ENCODE measurements at regions not wholly inside any gene's neighbourhood (a gene's known extent, or its start where the extent isn't known, plus 50 kb on each side); places are given as distances from the start of the nearest gene placed in this dataset.

DNA sequence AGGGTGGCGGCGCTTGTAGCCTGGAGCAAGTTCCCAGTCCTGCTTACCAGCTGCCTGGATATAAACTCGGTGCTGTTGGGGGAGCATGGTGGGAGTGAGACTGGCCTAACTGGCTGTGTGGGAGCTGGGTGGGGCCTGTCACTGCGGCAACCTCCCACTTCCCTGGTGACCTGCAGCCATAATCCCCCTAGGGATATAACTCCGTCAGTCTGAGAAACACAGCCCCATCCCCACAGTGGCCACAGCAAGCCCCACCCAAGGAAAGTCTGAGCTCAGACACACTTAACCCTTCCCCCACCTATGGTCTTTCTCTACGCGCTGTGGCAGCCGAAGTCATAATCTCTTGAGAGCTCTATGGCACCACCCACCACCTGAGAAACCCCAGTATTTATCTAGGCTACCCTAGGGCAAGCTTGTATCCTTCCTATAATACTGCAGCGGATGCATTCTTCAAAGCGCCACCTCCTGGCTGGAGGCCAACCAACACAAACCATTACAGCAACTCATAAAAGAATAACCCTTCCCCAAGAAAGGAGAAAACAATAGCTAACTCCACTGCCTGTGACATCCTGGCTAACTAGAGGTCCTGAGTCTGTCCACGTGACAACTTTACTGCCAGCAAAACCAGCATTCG, 57.4 kb downstream of the ZNF648 start:
- Histone ChIP-seq H3K36me3 (ENCODE audit: control insufficient read depth, insufficient read depth, low read length) (no peaks in the 10 kb centered on the region), H3K4me3 (ENCODE audit: low read length) (no peak overlapping the region), H3K9me3 (ENCODE audit: control insufficient read depth, low read depth, low read length) (no peaks in the 10 kb centered on the region), H3K4me1 (ENCODE audit: control insufficient read depth, insufficient read depth, low read length) (no peaks in the 10 kb centered on the region), H3K27me3 (ENCODE audit: control insufficient read depth, insufficient read depth, low read length) (no peaks in the 10 kb centered on the region), H3K27ac (ENCODE audit: low read length) (no peak overlapping the region)
- no CpG with 5 or more reads among the region's 12 CpGs for WGBS (ENCODE audit: insufficient coverage, low lambda C conversion rate)
- DNase-seq, result no peak

DNA sequence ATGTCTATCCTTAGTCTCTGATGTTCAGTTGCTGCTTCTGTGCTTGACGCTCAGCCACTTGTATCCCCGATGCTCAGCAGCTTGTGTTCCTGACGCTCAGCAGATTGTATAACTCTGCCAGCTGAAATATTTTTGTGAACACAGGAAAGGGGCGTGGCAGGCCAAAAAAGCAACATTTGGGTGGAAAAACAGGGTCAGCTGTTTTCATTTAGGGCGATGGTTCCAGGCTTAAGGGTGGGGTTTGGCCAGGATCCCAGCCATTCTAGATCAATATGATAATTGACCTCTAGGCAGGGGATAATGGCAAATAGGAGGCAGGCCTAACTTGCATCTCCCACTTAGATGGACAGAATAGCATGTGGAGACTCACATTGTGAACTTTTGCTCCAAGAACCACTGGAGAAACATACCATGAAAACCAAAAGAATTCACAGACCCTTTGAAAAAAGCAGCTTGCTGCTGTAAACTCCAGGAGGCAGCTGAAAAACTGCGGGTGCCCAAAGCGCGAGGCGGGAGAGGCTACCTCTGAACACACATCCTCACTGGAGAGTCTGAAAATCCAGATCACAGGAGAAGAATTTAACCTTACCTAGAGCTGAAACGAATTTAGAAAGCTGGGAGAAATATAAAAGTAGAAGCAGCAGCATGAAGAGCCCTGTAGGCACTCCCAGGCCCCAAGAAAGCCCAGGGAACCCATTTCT, 58.3 kb downstream of the ZNF648 start:
- H3K4me1 ChIP-seq (ENCODE audit: control insufficient read depth, insufficient read depth, low read length), result no peaks in the 10 kb centered on the region
- H3K4me3 ChIP-seq (ENCODE audit: low read length), result no peak overlapping the region
- H3K27ac ChIP-seq (ENCODE audit: low read length), result no peak overlapping the region
- 90% methylated on average over 3 of the region's 10 CpGs for WGBS (ENCODE audit: insufficient coverage, low lambda C conversion rate)
- H3K36me3 ChIP-seq (ENCODE audit: control insufficient read depth, insufficient read depth, low read length), result no peaks in the 10 kb centered on the region
- DNase-seq, result no peak
- no peaks in the 10 kb centered on the region for H3K27me3 ChIP-seq (ENCODE audit: control insufficient read depth, insufficient read depth, low read length)
- H3K9me3 ChIP-seq (ENCODE audit: control insufficient read depth, low read depth, low read length), result no peaks in the 10 kb centered on the region

DNA sequence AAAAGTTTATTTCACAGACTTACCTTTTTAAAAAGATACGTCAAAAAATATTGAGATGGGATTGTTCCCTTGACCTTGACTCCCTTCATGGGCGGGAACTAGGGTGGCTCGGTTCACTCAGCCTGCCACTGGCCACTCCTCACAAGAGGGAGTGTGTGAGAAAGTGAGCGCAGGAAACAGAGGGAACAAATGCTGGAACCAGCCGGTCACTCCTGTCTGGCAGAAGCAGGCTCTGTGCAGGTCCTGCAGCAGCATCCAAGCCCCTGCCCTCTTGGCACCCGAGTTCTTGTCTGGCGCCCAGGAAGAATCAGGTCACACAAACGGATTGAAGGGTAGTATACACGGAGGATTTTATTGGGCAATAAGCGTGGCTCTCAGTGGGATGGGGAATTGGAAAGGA, 58.9 kb downstream of the ZNF648 start:
- Histone ChIP-seq H3K36me3 (ENCODE audit: control insufficient read depth, insufficient read depth, low read length) (no peaks in the 10 kb centered on the region), H3K4me3 (ENCODE audit: low read length) (no peak overlapping the region), H3K9me3 (ENCODE audit: control insufficient read depth, low read depth, low read length) (no peaks in the 10 kb centered on the region), H3K4me1 (ENCODE audit: control insufficient read depth, insufficient read depth, low read length) (no peaks in the 10 kb centered on the region), H3K27me3 (ENCODE audit: control insufficient read depth, insufficient read depth, low read length) (no peaks in the 10 kb centered on the region), H3K27ac (ENCODE audit: low read length) (no peak overlapping the region)
- no peak for DNase-seq
- no CpG with 5 or more reads among the region's 10 CpGs for WGBS (ENCODE audit: insufficient coverage, low lambda C conversion rate)

DNA sequence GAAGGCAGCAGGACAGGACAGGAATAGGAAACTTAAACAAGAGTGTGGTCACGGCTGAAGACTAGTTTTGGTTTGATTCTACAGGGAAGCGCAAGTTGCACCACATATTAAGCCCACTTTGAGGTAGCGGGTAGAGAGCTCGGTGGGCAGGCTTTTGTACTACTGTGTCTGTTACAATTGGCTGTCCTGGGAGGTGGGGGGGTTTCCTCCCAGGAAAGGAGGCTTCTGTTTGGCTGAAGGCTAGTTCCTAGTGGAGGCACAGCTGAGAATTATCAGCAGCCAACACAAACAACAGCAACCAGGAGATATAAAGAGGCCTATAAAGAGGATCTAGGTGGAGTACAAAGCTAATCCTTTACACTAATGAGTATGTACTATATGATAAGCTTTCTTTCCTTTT, 62.7 kb downstream of the ZNF648 start:
- no peaks in the 10 kb centered on the region for H3K4me1 ChIP-seq (ENCODE audit: control insufficient read depth, insufficient read depth, low read length)
- no peaks in the 10 kb centered on the region for H3K27me3 ChIP-seq (ENCODE audit: control insufficient read depth, insufficient read depth, low read length)
- H3K27ac ChIP-seq (ENCODE audit: low read length), result no peak overlapping the region
- no CpG with 5 or more reads among the region's 4 CpGs for WGBS (ENCODE audit: insufficient coverage, low lambda C conversion rate)
- no peaks in the 10 kb centered on the region for H3K9me3 ChIP-seq (ENCODE audit: control insufficient read depth, low read depth, low read length)
- no peaks in the 10 kb centered on the region for H3K36me3 ChIP-seq (ENCODE audit: control insufficient read depth, insufficient read depth, low read length)
- DNase-seq, result no peak
- no peak overlapping the region for H3K4me3 ChIP-seq (ENCODE audit: low read length)

DNA sequence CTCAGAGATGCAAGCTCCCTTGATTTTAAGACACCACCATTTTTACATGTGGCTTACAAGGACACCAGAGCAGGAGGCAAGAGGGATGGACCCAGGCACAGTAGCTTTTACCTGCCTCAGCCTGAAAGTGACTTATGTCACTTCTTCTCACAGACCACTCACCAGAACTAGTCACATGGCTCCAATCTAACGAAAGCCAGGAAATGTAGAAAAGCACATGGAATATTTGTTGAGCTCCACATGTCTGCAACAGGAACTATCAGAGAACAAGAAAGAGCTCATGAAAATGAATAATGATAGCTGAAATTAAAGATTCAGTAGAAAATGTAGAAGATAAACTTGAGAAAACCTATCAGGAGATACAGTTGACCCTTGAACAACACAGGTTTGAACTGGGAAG, 69.4 kb downstream of the ZNF648 start:
- no peak overlapping the region for H3K27ac ChIP-seq (ENCODE audit: low read length)
- no peaks in the 10 kb centered on the region for H3K9me3 ChIP-seq (ENCODE audit: control insufficient read depth, low read depth, low read length)
- H3K4me1 ChIP-seq (ENCODE audit: control insufficient read depth, insufficient read depth, low read length), result peaks cover 2% of the 10 kb centered on the region
- no peak overlapping the region for H3K4me3 ChIP-seq (ENCODE audit: low read length)
- no peak for DNase-seq
- WGBS (ENCODE audit: insufficient coverage, low lambda C conversion rate), result 80% methylated on average over 1 of the region's 1 CpG
- H3K27me3 ChIP-seq (ENCODE audit: control insufficient read depth, insufficient read depth, low read length), result no peaks in the 10 kb centered on the region
- no peaks in the 10 kb centered on the region for H3K36me3 ChIP-seq (ENCODE audit: control insufficient read depth, insufficient read depth, low read length)

DNA sequence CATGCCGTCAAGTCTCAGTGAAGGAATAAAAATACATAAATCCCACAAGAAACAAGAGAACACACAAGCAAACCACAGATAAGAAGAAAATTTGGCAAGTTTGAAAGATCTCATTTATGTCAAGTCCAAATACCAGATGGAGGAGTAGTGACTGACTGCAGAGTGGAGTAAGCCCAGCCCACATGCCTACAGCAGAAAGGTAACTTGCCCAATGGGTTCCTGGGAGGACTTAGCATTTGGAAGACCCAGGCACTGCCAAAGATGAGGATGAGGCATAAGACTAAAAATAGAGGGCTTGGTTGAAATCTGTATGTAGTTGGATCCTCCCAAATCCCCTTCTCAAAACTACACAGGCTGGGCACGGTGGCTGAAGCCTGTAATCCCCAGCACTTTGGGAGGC, 70.8 kb downstream of the ZNF648 start:
- no peaks in the 10 kb centered on the region for H3K36me3 ChIP-seq (ENCODE audit: control insufficient read depth, insufficient read depth, low read length)
- WGBS (ENCODE audit: insufficient coverage, low lambda C conversion rate), result no CpG with 5 or more reads among the region's 2 CpGs
- H3K4me3 ChIP-seq (ENCODE audit: low read length), result no peak overlapping the region
- H3K27me3 ChIP-seq (ENCODE audit: control insufficient read depth, insufficient read depth, low read length), result no peaks in the 10 kb centered on the region
- peaks cover 7% of the 10 kb centered on the region for H3K4me1 ChIP-seq (ENCODE audit: control insufficient read depth, insufficient read depth, low read length)
- no peak for DNase-seq
- H3K27ac ChIP-seq (ENCODE audit: low read length), result no peak overlapping the region
- no peaks in the 10 kb centered on the region for H3K9me3 ChIP-seq (ENCODE audit: control insufficient read depth, low read depth, low read length)

DNA sequence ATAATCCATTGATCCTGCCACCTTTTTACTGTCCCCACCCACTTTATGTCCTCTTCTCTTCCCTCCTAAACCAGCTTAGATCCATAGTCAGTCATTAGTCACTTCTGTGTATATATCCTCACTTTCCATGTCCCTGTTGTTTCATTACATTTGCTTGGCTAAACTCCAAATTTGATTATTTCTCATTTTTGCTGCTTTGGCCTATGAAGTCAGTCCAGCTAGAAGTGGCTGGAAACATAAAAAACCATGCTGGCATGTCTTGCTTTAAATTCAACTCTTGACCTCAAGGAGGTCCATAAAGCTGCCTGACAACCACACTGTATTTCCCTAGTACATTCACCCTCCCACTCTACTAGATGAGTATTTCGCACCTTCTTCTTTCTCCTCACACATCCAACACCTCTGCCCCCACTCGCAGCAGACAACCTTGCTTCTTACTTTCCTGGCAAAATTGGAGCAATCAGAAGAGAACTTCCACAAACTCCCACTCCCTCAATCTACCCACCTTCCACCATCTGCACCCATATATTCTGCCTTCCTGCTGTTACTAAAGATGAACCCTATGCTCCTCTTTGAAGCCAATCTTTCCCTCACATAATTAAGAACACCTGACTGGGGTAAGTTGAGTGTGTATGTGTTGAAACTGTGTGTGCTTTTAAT, 72.1 kb downstream of the ZNF648 start:
- Histone ChIP-seq H3K4me3 (ENCODE audit: low read length) (no peak overlapping the region), H3K9me3 (ENCODE audit: control insufficient read depth, low read depth, low read length) (no peaks in the 10 kb centered on the region), H3K27ac (ENCODE audit: low read length) (no peak overlapping the region), H3K27me3 (ENCODE audit: control insufficient read depth, insufficient read depth, low read length) (no peaks in the 10 kb centered on the region), H3K36me3 (ENCODE audit: control insufficient read depth, insufficient read depth, low read length) (no peaks in the 10 kb centered on the region), H3K4me1 (ENCODE audit: control insufficient read depth, insufficient read depth, low read length) (peaks cover 7% of the 10 kb centered on the region)
- WGBS (ENCODE audit: insufficient coverage, low lambda C conversion rate), result no CpG with 5 or more reads among the region's 2 CpGs
- no peak for DNase-seq

DNA sequence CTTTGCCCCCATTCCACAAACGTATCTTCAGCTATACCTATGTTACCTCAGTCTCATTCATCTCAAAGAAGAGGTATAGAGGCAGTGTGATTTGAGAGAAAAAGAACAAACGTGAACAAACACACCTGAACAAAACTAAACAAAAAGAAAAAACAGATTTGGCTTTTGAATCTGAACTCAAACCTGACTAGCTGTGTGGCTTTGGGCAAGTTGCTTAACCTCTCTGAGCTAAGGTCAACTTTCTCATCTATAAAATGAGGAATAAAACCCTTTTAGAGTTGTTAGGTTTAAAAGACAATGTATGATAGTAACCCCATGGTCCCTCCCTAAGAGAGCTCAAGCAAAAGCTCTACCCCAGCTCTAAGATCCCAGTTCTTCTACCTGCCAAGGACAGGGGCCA, 73.5 kb downstream of the ZNF648 start:
- Histone ChIP-seq H3K27me3 (ENCODE audit: control insufficient read depth, insufficient read depth, low read length) (no peaks in the 10 kb centered on the region), H3K4me1 (ENCODE audit: control insufficient read depth, insufficient read depth, low read length) (peaks cover 7% of the 10 kb centered on the region), H3K27ac (ENCODE audit: low read length) (no peak overlapping the region), H3K36me3 (ENCODE audit: control insufficient read depth, insufficient read depth, low read length) (no peaks in the 10 kb centered on the region), H3K9me3 (ENCODE audit: control insufficient read depth, low read depth, low read length) (no peaks in the 10 kb centered on the region), H3K4me3 (ENCODE audit: low read length) (no peak overlapping the region)
- WGBS (ENCODE audit: insufficient coverage, low lambda C conversion rate), result 86% methylated on average over 1 of the region's 2 CpGs
- no peak for DNase-seq

DNA sequence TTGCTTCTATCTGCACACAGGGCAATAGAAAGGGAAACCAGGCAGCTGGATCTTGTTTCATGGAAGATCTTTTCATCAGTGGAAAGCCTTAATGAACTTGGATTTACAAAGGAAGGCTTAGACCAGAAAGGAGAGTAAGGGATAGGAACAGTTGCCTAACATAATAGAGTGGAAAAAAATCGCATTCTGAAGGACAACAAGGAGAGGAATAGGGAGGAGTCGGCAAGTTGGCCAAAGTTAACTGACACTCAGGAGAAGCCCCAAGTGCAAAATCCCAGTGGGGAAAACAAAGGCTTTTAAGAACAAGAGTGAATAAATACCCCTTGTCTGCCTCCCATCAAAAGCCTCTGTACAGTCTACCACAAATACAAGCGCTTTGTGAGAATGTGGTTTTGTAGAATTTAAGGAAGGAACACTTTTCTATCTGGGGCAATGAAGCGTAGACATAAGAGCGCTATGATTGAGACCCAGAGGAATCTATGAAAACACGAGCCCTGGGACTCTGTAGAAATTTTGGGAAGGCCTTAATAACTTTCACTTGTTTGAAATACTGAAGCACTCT, 74.1 kb downstream of the ZNF648 start:
- Histone ChIP-seq H3K4me1 (ENCODE audit: control insufficient read depth, insufficient read depth, low read length) (peaks cover 7% of the 10 kb centered on the region), H3K36me3 (ENCODE audit: control insufficient read depth, insufficient read depth, low read length) (no peaks in the 10 kb centered on the region), H3K9me3 (ENCODE audit: control insufficient read depth, low read depth, low read length) (no peaks in the 10 kb centered on the region), H3K27me3 (ENCODE audit: control insufficient read depth, insufficient read depth, low read length) (no peaks in the 10 kb centered on the region), H3K27ac (ENCODE audit: low read length) (no peak overlapping the region), H3K4me3 (ENCODE audit: low read length) (no peak overlapping the region)
- 68% methylated on average over 2 of the region's 6 CpGs for WGBS (ENCODE audit: insufficient coverage, low lambda C conversion rate)
- no peak for DNase-seq

DNA sequence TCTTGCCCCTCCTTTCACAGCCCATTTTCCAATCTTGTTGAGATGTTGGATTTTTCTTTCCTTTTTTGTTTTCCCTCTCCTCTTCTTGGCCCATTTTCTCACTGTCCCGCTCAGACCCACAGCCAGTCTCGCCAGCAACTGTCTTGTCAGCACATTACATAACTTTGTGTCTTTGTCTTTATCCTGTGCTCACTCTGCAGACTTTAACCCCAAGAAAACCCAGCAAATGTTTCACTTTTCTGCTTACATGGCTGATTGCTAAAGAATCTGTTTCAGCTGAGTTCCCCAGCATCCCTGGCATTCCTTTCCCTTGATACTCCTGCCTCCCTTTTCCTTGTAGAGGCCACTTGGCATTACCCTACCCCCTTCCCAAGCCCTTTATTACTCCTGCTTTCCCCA, 74.6 kb downstream of the ZNF648 start:
- 21% methylated on average over 2 of the region's 2 CpGs for WGBS (ENCODE audit: insufficient coverage, low lambda C conversion rate)
- Histone ChIP-seq H3K27ac (ENCODE audit: low read length) (no peak overlapping the region), H3K36me3 (ENCODE audit: control insufficient read depth, insufficient read depth, low read length) (no peaks in the 10 kb centered on the region), H3K4me1 (ENCODE audit: control insufficient read depth, insufficient read depth, low read length) (peaks cover 7% of the 10 kb centered on the region), H3K9me3 (ENCODE audit: control insufficient read depth, low read depth, low read length) (no peaks in the 10 kb centered on the region), H3K27me3 (ENCODE audit: control insufficient read depth, insufficient read depth, low read length) (no peaks in the 10 kb centered on the region), H3K4me3 (ENCODE audit: low read length) (no peak overlapping the region)
- DNase-seq, result peak; percentile 36 to 55

Data from large intestine (tissue), 3 donors.